ENCODE measurements at regions not wholly inside any gene's neighbourhood (a gene's known extent, or its start where the extent isn't known, plus 50 kb on each side); places are given as distances from the start of the nearest gene placed in this dataset.

- Histone ChIP-seq H3F3A (ENCODE audit: control insufficient read depth, insufficient read depth) (no peaks in the 10 kb centered on the region), H3K9me3 (ENCODE audit: control insufficient read depth, insufficient read depth, low read length) (no peaks in the 10 kb centered on the region; the same call in 1 of the 2 replicates), H3K36me3 (ENCODE audit: control insufficient read depth, low read length) (no peaks in the 10 kb centered on the region), H4K20me1 (ENCODE audit: control insufficient read depth, insufficient read depth, low read depth, low read length) (no peaks in the 10 kb centered on the region), H3K4me3 (ENCODE audit: low read length) (no peak overlapping the region), H3K4me2 (ENCODE audit: low read length) (no peak overlapping the region), H3K9me2 (replicated peaks; ENCODE audit: control insufficient read depth, low read length) (no peaks in the 10 kb centered on the region), H3K27me3 (ENCODE audit: control insufficient read depth, low read length) (peaks cover 2% of the 10 kb centered on the region; the same call in 1 of the 2 replicates), H3K79me2 (ENCODE audit: control insufficient read depth, low read length) (no peaks in the 10 kb centered on the region), H3K4me1 (ENCODE audit: control insufficient read depth, low read length) (no peaks in the 10 kb centered on the region), H3K27ac (ENCODE audit: low read depth, low read length) (no peak overlapping the region)
- no peak for TF ChIP-seq EZH2phosphoT487 (IDR thresholded peaks at IDR 0.05; ENCODE audit: borderline replicate concordance, low read length)
- no peak for TF ChIP-seq CTCF (IDR thresholded peaks at IDR 0.05; ENCODE audit: low read depth, low read length, poor library complexity, severe bottlenecking)
These were observed 169.2 kb upstream of the SLC30A5 start for GRCh38 chr5:68924481-68925145.

- no peaks in the 10 kb centered on the region for H3K9me2 ChIP-seq (replicated peaks; ENCODE audit: control insufficient read depth, low read length)
- no peaks in the 10 kb centered on the region for H3F3A ChIP-seq (ENCODE audit: control insufficient read depth, insufficient read depth)
- H3K4me1 ChIP-seq (ENCODE audit: control insufficient read depth, low read length) = no peaks in the 10 kb centered on the region
- TF ChIP-seq CTCF (IDR thresholded peaks at IDR 0.05; ENCODE audit: low read depth, low read length, poor library complexity, severe bottlenecking) (no peak), EZH2phosphoT487 (IDR thresholded peaks at IDR 0.05; ENCODE audit: borderline replicate concordance, low read length) (no peak)
- no peaks in the 10 kb centered on the region for H3K36me3 ChIP-seq (ENCODE audit: control insufficient read depth, low read length)
- H3K9me3 ChIP-seq (ENCODE audit: control insufficient read depth, insufficient read depth, low read length) = peaks cover 17% of the 10 kb centered on the region
- no peaks in the 10 kb centered on the region for H3K79me2 ChIP-seq (ENCODE audit: control insufficient read depth, low read length)
- no peaks in the 10 kb centered on the region for H4K20me1 ChIP-seq (ENCODE audit: control insufficient read depth, insufficient read depth, low read depth, low read length)
- H3K4me3 ChIP-seq (ENCODE audit: low read length) = no peak overlapping the region
- no peak overlapping the region for H3K27ac ChIP-seq (ENCODE audit: low read depth, low read length)
- peaks cover 2% of the 10 kb centered on the region; the same call in 1 of the 2 replicates for H3K27me3 ChIP-seq (ENCODE audit: control insufficient read depth, low read length)
- H3K4me2 ChIP-seq (ENCODE audit: low read length) = no peak overlapping the region
These were observed 165.1 kb upstream of the SLC30A5 start for GRCh38 chr5:68928617-68929302.

- no peaks in the 10 kb centered on the region for H3K79me2 ChIP-seq (ENCODE audit: control insufficient read depth, low read length)
- no peaks in the 10 kb centered on the region for H3K9me2 ChIP-seq (replicated peaks; ENCODE audit: control insufficient read depth, low read length)
- H3K4me3 ChIP-seq (ENCODE audit: low read length) = no peak overlapping the region
- H3K27me3 ChIP-seq (ENCODE audit: control insufficient read depth, low read length) = no peaks in the 10 kb centered on the region
- no peaks in the 10 kb centered on the region for H4K20me1 ChIP-seq (ENCODE audit: control insufficient read depth, insufficient read depth, low read depth, low read length)
- no peak overlapping the region for H3K4me2 ChIP-seq (ENCODE audit: low read length)
- H3K4me1 ChIP-seq (ENCODE audit: control insufficient read depth, low read length) = no peaks in the 10 kb centered on the region
- no peaks in the 10 kb centered on the region for H3K36me3 ChIP-seq (ENCODE audit: control insufficient read depth, low read length)
- no peak for TF ChIP-seq CTCF (IDR thresholded peaks at IDR 0.05; ENCODE audit: low read depth, low read length, poor library complexity, severe bottlenecking)
- no peak for TF ChIP-seq EZH2phosphoT487 (IDR thresholded peaks at IDR 0.05; ENCODE audit: borderline replicate concordance, low read length)
- no peaks in the 10 kb centered on the region for H3F3A ChIP-seq (ENCODE audit: control insufficient read depth, insufficient read depth)
- peaks cover 20% of the 10 kb centered on the region for H3K9me3 ChIP-seq (ENCODE audit: control insufficient read depth, insufficient read depth, low read length)
- no peak overlapping the region for H3K27ac ChIP-seq (ENCODE audit: low read depth, low read length)
These were observed 163.7 kb upstream of the SLC30A5 start for GRCh38 chr5:68930139-68930538.

All from DOHH2 (cell line).